ENCODE measurements at regions not wholly inside any gene's neighbourhood (a gene's known extent, or its start where the extent isn't known, plus 50 kb on each side); places are given as distances from the start of the nearest gene placed in this dataset.

DNA sequence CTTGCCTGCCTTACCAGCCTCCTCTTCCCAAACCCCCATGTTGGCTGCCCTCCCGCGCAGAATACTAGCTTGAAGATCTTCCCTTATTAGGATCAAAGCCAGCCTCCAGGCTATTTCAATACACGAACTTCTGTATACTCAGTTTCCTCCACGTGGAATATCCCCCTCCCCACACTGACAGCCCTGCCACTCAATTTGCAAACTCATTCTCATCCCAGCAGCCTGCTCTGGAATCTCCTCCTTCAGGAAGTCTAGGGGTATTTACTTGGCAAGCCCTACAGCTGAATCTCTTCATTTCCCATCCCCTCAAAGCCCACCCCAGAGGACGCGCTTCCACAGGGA lies 157.0 kb upstream of the SMIM23 start:
- TF ChIP-seq, protein P1, sequence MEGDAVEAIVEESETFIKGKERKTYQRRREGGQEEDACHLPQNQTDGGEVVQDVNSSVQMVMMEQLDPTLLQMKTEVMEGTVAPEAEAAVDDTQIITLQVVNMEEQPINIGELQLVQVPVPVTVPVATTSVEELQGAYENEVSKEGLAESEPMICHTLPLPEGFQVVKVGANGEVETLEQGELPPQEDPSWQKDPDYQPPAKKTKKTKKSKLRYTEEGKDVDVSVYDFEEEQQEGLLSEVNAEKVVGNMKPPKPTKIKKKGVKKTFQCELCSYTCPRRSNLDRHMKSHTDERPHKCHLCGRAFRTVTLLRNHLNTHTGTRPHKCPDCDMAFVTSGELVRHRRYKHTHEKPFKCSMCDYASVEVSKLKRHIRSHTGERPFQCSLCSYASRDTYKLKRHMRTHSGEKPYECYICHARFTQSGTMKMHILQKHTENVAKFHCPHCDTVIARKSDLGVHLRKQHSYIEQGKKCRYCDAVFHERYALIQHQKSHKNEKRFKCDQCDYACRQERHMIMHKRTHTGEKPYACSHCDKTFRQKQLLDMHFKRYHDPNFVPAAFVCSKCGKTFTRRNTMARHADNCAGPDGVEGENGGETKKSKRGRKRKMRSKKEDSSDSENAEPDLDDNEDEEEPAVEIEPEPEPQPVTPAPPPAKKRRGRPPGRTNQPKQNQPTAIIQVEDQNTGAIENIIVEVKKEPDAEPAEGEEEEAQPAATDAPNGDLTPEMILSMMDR (conservative IDR thresholded peaks at IDR 0.05; ENCODE audit: low read depth, low read length): no peak
- TF ChIP-seq CHD1 (IDR thresholded peaks at IDR 0.05; ENCODE audit: low read depth, low read length) (no peak), MXI1 (IDR thresholded peaks at IDR 0.05; ENCODE audit: borderline replicate concordance, low read depth, low read length) (no peak), SMC3 (IDR thresholded peaks at IDR 0.05; ENCODE audit: low read depth, low read length) (no peak), FOS (IDR thresholded peaks at IDR 0.05; ENCODE audit: low read depth, low read length) (no peak), POLR2A (IDR thresholded peaks at IDR 0.05; ENCODE audit: low read depth, low read length) (no peak), MAZ (IDR thresholded peaks at IDR 0.05; ENCODE audit: borderline replicate concordance, low read depth, low read length) (no peak)
